HepG2 (cell line): ENCODE measurements at regions not wholly inside any gene's neighbourhood (a gene's known extent, or its start where the extent isn't known, plus 50 kb on each side); places are given as distances from the start of the nearest gene placed in this dataset.

Experiments used
- GABPA ChIP-seq, 2 experiments: IDR thresholded peaks; 2 replicates each; pipeline ENCODE4 v1.6.1; 2011 to 2016; ENCODE audit warnings: low read depth in 2 of 2, low read length in 1 of 2, missing biosample characterization in 1 of 2, missing genetic modification characterization in 1 of 2
- IKZF4 ChIP-seq: sonication (generic); formaldehyde crosslinking; IDR thresholded peaks from 2 replicates; pipeline ENCODE4 v1.5.1; 2020; ENCODE audit warnings: borderline replicate concordance, mild to moderate bottlenecking, low read depth, missing genetic modification reagents; ENCODE audit errors: not compliant biosample characterization
- NFKB2 ChIP-seq: sonication (generic); formaldehyde crosslinking; IDR thresholded peaks from 2 replicates; pipeline ENCODE4 v1.4.0; 2020; ENCODE audit warnings: missing genetic modification reagents, borderline replicate concordance
- NR2F1 ChIP-seq, 2 experiments: fragments of 450-650 bp in 1 of 2; formaldehyde crosslinking in 1 of 2; IDR thresholded peaks; 2 replicates each; pipeline versions ENCODE4 v1.5.0 to v1.6.1; 2016 to 2020; ENCODE audit warnings: mild to moderate bottlenecking in 1 of 2, missing compliant biosample characterization in 1 of 2, missing genetic modification reagents in 1 of 2, moderate library complexity in 1 of 2
- SP1 ChIP-seq, 2 experiments: fragments of 450-650 bp in 1 of 2; sonication (generic) in 1 of 2; formaldehyde crosslinking in 1 of 2; IDR thresholded peaks; 2 replicates each; pipeline versions ENCODE4 v1.4.0 to v1.6.1; 2016 to 2020; ENCODE audit warnings: missing genetic modification reagents in 1 of 2
- TCF7 ChIP-seq: sonication (generic); IDR thresholded peaks from 2 replicates; pipeline ENCODE4 v1.6.1; 2016; ENCODE audit warnings: antibody characterized with exemption, low read depth
- ZSCAN5A ChIP-seq: sonication (generic); formaldehyde crosslinking; IDR thresholded peaks from 2 replicates; pipeline ENCODE4 v1.8.0; 2022; ENCODE audit warnings: mild to moderate bottlenecking, missing genetic modification reagents, borderline replicate concordance
- TF ChIP-seq, protein P1 (sequence below): sonication (generic); formaldehyde crosslinking; IDR thresholded peaks from 2 replicates; pipeline ENCODE4 v1.8.0; 2022; ENCODE audit warnings: low read depth, missing genetic modification reagents
- TF ChIP-seq, protein P2 (sequence below): sonication (generic); formaldehyde crosslinking; IDR thresholded peaks from 2 replicates; pipeline ENCODE4 v1.9.0; 2021; ENCODE audit warnings: missing genetic modification reagents, mild to moderate bottlenecking, borderline replicate concordance
- TF ChIP-seq, protein P3 (sequence below): sonication (generic); formaldehyde crosslinking; IDR thresholded peaks from 2 replicates; pipeline ENCODE4 v1.4.0; 2020; ENCODE audit warnings: missing genetic modification reagents
- TF ChIP-seq, protein P4 (sequence below): sonication (generic); formaldehyde crosslinking; IDR thresholded peaks from 2 replicates; pipeline ENCODE4 v1.5.0; 2020; ENCODE audit warnings: missing genetic modification reagents

- TF ChIP-seq SP1 (IDR thresholded peaks at IDR 0.05): no peak
- TF ChIP-seq SP1 (CRISPR knock-in tag; IDR thresholded peaks at IDR 0.05): no peak
- TF ChIP-seq ZSCAN5A (CRISPR knock-in tag): no peak
- TF ChIP-seq, protein P1, sequence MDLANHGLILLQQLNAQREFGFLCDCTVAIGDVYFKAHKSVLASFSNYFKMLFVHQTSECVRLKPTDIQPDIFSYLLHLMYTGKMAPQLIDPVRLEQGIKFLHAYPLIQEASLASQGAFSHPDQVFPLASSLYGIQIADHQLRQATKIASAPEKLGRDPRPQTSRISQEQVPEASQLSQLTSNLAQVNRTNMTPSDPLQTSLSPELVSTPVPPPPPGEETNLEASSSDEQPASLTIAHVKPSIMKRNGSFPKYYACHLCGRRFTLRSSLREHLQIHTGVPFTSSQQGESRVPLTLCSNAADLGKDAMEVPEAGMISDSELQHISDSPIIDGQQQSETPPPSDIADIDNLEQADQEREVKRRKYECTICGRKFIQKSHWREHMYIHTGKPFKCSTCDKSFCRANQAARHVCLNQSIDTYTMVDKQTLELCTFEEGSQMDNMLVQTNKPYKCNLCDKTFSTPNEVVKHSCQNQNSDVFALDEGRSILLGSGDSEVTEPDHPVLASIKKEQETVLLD: no peak
- TF ChIP-seq NFKB2 (CRISPR knock-in tag): no peak
- TF ChIP-seq NR2F1 (CRISPR knock-in tag; IDR thresholded peaks at IDR 0.05): no peak
- TF ChIP-seq TCF7: peak; percentile 37; the same call in 1 of the 2 replicates
- TF ChIP-seq, protein P2, sequence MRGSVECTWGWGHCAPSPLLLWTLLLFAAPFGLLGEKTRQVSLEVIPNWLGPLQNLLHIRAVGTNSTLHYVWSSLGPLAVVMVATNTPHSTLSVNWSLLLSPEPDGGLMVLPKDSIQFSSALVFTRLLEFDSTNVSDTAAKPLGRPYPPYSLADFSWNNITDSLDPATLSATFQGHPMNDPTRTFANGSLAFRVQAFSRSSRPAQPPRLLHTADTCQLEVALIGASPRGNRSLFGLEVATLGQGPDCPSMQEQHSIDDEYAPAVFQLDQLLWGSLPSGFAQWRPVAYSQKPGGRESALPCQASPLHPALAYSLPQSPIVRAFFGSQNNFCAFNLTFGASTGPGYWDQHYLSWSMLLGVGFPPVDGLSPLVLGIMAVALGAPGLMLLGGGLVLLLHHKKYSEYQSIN (CRISPR knock-in tag): no peak
- TF ChIP-seq, protein P3, sequence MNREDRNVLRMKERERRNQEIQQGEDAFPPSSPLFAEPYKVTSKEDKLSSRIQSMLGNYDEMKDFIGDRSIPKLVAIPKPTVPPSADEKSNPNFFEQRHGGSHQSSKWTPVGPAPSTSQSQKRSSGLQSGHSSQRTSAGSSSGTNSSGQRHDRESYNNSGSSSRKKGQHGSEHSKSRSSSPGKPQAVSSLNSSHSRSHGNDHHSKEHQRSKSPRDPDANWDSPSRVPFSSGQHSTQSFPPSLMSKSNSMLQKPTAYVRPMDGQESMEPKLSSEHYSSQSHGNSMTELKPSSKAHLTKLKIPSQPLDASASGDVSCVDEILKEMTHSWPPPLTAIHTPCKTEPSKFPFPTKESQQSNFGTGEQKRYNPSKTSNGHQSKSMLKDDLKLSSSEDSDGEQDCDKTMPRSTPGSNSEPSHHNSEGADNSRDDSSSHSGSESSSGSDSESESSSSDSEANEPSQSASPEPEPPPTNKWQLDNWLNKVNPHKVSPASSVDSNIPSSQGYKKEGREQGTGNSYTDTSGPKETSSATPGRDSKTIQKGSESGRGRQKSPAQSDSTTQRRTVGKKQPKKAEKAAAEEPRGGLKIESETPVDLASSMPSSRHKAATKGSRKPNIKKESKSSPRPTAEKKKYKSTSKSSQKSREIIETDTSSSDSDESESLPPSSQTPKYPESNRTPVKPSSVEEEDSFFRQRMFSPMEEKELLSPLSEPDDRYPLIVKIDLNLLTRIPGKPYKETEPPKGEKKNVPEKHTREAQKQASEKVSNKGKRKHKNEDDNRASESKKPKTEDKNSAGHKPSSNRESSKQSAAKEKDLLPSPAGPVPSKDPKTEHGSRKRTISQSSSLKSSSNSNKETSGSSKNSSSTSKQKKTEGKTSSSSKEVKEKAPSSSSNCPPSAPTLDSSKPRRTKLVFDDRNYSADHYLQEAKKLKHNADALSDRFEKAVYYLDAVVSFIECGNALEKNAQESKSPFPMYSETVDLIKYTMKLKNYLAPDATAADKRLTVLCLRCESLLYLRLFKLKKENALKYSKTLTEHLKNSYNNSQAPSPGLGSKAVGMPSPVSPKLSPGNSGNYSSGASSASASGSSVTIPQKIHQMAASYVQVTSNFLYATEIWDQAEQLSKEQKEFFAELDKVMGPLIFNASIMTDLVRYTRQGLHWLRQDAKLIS (CRISPR knock-in tag): no peak
- TF ChIP-seq, protein P4, sequence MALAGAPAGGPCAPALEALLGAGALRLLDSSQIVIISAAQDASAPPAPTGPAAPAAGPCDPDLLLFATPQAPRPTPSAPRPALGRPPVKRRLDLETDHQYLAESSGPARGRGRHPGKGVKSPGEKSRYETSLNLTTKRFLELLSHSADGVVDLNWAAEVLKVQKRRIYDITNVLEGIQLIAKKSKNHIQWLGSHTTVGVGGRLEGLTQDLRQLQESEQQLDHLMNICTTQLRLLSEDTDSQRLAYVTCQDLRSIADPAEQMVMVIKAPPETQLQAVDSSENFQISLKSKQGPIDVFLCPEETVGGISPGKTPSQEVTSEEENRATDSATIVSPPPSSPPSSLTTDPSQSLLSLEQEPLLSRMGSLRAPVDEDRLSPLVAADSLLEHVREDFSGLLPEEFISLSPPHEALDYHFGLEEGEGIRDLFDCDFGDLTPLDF (CRISPR knock-in tag): no peak
- no peak for TF ChIP-seq IKZF4
- TF ChIP-seq GABPA (IDR thresholded peaks at IDR 0.05; ENCODE audit: low read depth, low read length): 0 out of 2 replicates have a peak, but pooled peaks have one; percentile 15
- peak; percentile 78 for TF ChIP-seq GABPA (CRISPR knock-in tag; IDR thresholded peaks at IDR 0.05; ENCODE audit: low read depth)
Observed at GRCh38 chr11:33445761-33446161, 188.6 kb downstream of the HIPK3 start (continued).
